ENCODE measurements at regions not wholly inside any gene's neighbourhood (a gene's known extent, or its start where the extent isn't known, plus 50 kb on each side); places are given as distances from the start of the nearest gene placed in this dataset.

GRCh38 chr7:19247017-19247416 is 101.8 kb upstream of the FERD3L start:
- TF ChIP-seq JUN (IDR thresholded peaks at IDR 0.05; ENCODE audit: low read depth, low read length) (no peak), GABPA (IDR thresholded peaks at IDR 0.05; ENCODE audit: borderline replicate concordance, insufficient read depth, low read length) (no peak), RAD21 (IDR thresholded peaks at IDR 0.05 in 1 of 2, conservative IDR thresholded peaks at IDR 0.05 in 1 of 2; ENCODE audit: low read depth in 2 of 2, low read length in 2 of 2) (no peak), CHD2 (IDR thresholded peaks at IDR 0.05; ENCODE audit: low read length) (no peak), BACH1 (IDR thresholded peaks at IDR 0.05; ENCODE audit: low read length) (no peak), HDAC6 (IDR thresholded peaks at IDR 0.05; ENCODE audit: low read depth, low read length) (no peak), CTCF (IDR thresholded peaks at IDR 0.05; ENCODE audit: control extremely low read depth in 1 of 3, insufficient read depth in 1 of 3, low read depth in 1 of 3, low read length in 3 of 3) (no peak), SRF (IDR thresholded peaks at IDR 0.05; ENCODE audit: low read depth, low read length) (no peak), SIN3A (conservative IDR thresholded peaks at IDR 0.05 in 1 of 2, IDR thresholded peaks at IDR 0.05 in 1 of 2; ENCODE audit: low read depth in 1 of 2, low read length in 2 of 2) (no peak), JUND (IDR thresholded peaks at IDR 0.05; ENCODE audit: low read length) (no peak)

All from H1 (cell line).